ENCODE measurements at regions not wholly inside any gene's neighbourhood (a gene's known extent, or its start where the extent isn't known, plus 50 kb on each side); places are given as distances from the start of the nearest gene placed in this dataset.

GRCh38 chr1:199044191-199044590 lies 405.4 kb downstream of the PTPRC start:
- no peaks in the 10 kb centered on the region for H3K4me1 ChIP-seq (ENCODE audit: insufficient read depth, poor library complexity, severe bottlenecking)
- ATAC-seq (ENCODE audit: low read depth): no peak
- H3K27ac ChIP-seq (ENCODE audit: poor library complexity, severe bottlenecking): no peak overlapping the region
- H3K9me3 ChIP-seq (ENCODE audit: severe bottlenecking): peaks cover 7% of the 10 kb centered on the region
- no peaks in the 10 kb centered on the region for H3K36me3 ChIP-seq (ENCODE audit: low read depth)
- DNase-seq (ENCODE audit: low spot score): no peak
- no peak overlapping the region for H3K4me3 ChIP-seq (ENCODE audit: severe bottlenecking)
- no peaks in the 10 kb centered on the region for H3K27me3 ChIP-seq (ENCODE audit: insufficient read depth, poor library complexity, severe bottlenecking)
- TF ChIP-seq CTCF (IDR thresholded peaks at IDR 0.05; ENCODE audit: poor library complexity, severe bottlenecking): no peak

GRCh38 chr1:199046618-199047017 lies 407.8 kb downstream of the PTPRC start:
- DNase-seq (ENCODE audit: low spot score) (no peak), ATAC-seq (ENCODE audit: low read depth) (no peak)
- no peaks in the 10 kb centered on the region for H3K27me3 ChIP-seq (ENCODE audit: insufficient read depth, poor library complexity, severe bottlenecking)
- no peak overlapping the region for H3K4me3 ChIP-seq (ENCODE audit: severe bottlenecking)
- H3K9me3 ChIP-seq (ENCODE audit: severe bottlenecking): peaks cover 7% of the 10 kb centered on the region
- no peaks in the 10 kb centered on the region for H3K36me3 ChIP-seq (ENCODE audit: low read depth)
- no peak for TF ChIP-seq CTCF (IDR thresholded peaks at IDR 0.05; ENCODE audit: poor library complexity, severe bottlenecking)
- H3K27ac ChIP-seq (ENCODE audit: poor library complexity, severe bottlenecking): no peak overlapping the region
- no peaks in the 10 kb centered on the region for H3K4me1 ChIP-seq (ENCODE audit: insufficient read depth, poor library complexity, severe bottlenecking)

DNA sequence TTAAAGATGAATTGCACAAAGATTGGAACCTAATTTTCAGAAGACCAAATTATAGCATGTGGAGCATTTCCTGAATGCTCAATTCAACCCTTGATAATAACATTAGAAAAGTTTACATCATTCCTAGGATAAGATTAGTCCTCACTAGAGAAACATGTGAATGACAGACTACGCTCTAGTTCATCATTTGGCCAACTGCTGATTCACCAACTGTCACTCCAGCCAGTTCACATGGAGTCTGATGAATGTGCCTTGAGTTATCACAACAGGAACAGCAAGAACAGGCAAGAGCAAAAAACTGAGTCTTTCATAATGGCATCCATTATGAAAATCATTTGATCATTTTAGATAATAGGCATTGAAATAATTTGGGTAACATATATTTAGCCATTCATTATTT lies 415.9 kb downstream of the PTPRC start:
- no peaks in the 10 kb centered on the region for H3K27me3 ChIP-seq (ENCODE audit: insufficient read depth, poor library complexity, severe bottlenecking)
- H3K4me1 ChIP-seq (ENCODE audit: insufficient read depth, poor library complexity, severe bottlenecking): no peaks in the 10 kb centered on the region
- ATAC-seq (ENCODE audit: low read depth) (no peak), DNase-seq (ENCODE audit: low spot score) (no peak)
- H3K4me3 ChIP-seq (ENCODE audit: severe bottlenecking): no peak overlapping the region
- no peak for TF ChIP-seq CTCF (IDR thresholded peaks at IDR 0.05; ENCODE audit: poor library complexity, severe bottlenecking)
- no peaks in the 10 kb centered on the region for H3K36me3 ChIP-seq (ENCODE audit: low read depth)
- no peak overlapping the region for H3K27ac ChIP-seq (ENCODE audit: poor library complexity, severe bottlenecking)
- H3K9me3 ChIP-seq (ENCODE audit: severe bottlenecking): no peaks in the 10 kb centered on the region

- H3K27ac ChIP-seq (ENCODE audit: poor library complexity, severe bottlenecking): no peak overlapping the region
- no peak for TF ChIP-seq CTCF (IDR thresholded peaks at IDR 0.05; ENCODE audit: poor library complexity, severe bottlenecking)
Observed at GRCh38 chr1:199057322-199057721, 418.5 kb downstream of the PTPRC start.

DNA sequence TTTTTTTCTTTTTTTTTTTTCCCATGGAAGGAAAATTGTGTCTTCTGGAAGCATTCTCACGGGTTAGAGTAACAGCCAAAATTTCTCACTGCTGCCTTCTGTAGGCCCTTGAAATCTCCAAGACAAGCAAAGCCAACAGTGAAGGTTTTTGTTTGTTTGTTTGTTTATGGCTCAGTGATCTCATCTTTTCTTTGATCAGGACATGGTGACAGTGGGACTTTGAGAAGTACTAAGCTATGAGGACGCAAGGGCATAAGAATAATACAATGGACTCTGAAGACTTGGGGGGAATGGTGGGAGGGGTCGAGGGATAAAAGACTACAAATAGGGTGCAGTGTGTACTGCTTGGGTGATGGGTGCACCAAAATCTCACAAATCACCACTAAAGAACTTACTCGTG lies 419.4 kb downstream of the PTPRC start:
- no peaks in the 10 kb centered on the region for H3K27me3 ChIP-seq (ENCODE audit: insufficient read depth, poor library complexity, severe bottlenecking)
- H3K27ac ChIP-seq (ENCODE audit: poor library complexity, severe bottlenecking): no peak overlapping the region

More at GRCh38 chr1:199057322-199057721, 418.5 kb downstream of the PTPRC start:
- DNase-seq (ENCODE audit: low spot score) (no peak), ATAC-seq (ENCODE audit: low read depth) (no peak)
- no peaks in the 10 kb centered on the region for H3K36me3 ChIP-seq (ENCODE audit: low read depth)
- H3K9me3 ChIP-seq (ENCODE audit: severe bottlenecking): no peaks in the 10 kb centered on the region
- no peaks in the 10 kb centered on the region for H3K27me3 ChIP-seq (ENCODE audit: insufficient read depth, poor library complexity, severe bottlenecking)
- no peak overlapping the region for H3K4me3 ChIP-seq (ENCODE audit: severe bottlenecking)
- H3K4me1 ChIP-seq (ENCODE audit: insufficient read depth, poor library complexity, severe bottlenecking): no peaks in the 10 kb centered on the region

More for the DNA sequence above, 419.4 kb downstream of the PTPRC start:
- no peak for ATAC-seq (ENCODE audit: low read depth)
- H3K4me1 ChIP-seq (ENCODE audit: insufficient read depth, poor library complexity, severe bottlenecking): no peaks in the 10 kb centered on the region
- H3K9me3 ChIP-seq (ENCODE audit: severe bottlenecking): no peaks in the 10 kb centered on the region
- DNase-seq (ENCODE audit: low spot score): no peak
- no peak overlapping the region for H3K4me3 ChIP-seq (ENCODE audit: severe bottlenecking)
- H3K36me3 ChIP-seq (ENCODE audit: low read depth): no peaks in the 10 kb centered on the region
- no peak for TF ChIP-seq CTCF (IDR thresholded peaks at IDR 0.05; ENCODE audit: poor library complexity, severe bottlenecking)
